Peyer's patch (tissue), 4 donors: ENCODE measurements at regions not wholly inside any gene's neighbourhood (a gene's known extent, or its start where the extent isn't known, plus 50 kb on each side); places are given as distances from the start of the nearest gene placed in this dataset.
A peak's percentile ranks its signal among the peaks of the same experiment; 100 is the strongest.

Experiments
- DNase-seq, 3 donors: peaks; one replicate each; pipeline ENCODE4 v3.0.0-alpha.2; 2017 to 2019
- H3K27ac ChIP-seq, 4 donors: fragments of 200-600 bp; sonication (generic); one replicate each; pipeline ENCODE4 v1.5.1; 2016 to 2019
- H3K27me3 ChIP-seq, 2 donors: fragments of 200-600 bp; sonication (generic); one replicate each; pipeline ENCODE4 v1.5.1; 2019
- H3K36me3 ChIP-seq, 3 donors: fragments of 200-600 bp; sonication (generic); one replicate each; pipeline ENCODE4 v1.5.1; 2016 to 2019
- H3K4me1 ChIP-seq, 4 donors: fragments of 200-600 bp; sonication (generic); one replicate each; pipeline ENCODE4 v1.5.1; 2016 to 2019
- H3K4me3 ChIP-seq, 4 donors: fragments of 200-600 bp; sonication (generic); 1 replicate in 3 of 4; 2 replicates in 1 of 4; pipeline ENCODE4 v1.5.1; 2016 to 2019; ENCODE audit warnings: mild to moderate bottlenecking in 1 of 4
- H3K9me3 ChIP-seq, 4 donors: fragments of 200-600 bp; sonication (generic); one replicate each; pipeline ENCODE4 v1.5.1; 2016 to 2019; ENCODE audit warnings: mild to moderate bottlenecking in 1 of 4
- CTCF ChIP-seq, 6 experiments: fragments of 450-650 bp in 4 of 6; fragments of 200-600 bp in 2 of 6; sonication (generic) in 1 of 6; IDR thresholded peaks; one replicate each; pipeline ENCODE4 v1.5.1; 2017 to 2019; ENCODE audit warnings: antibody characterized with exemption in 6 of 6, mild to moderate bottlenecking in 3 of 6, moderate library complexity in 1 of 6
- POLR2A ChIP-seq, 2 donors: fragments of 450-650 bp; IDR thresholded peaks; one replicate each; pipeline ENCODE4 v1.5.1; 2017; ENCODE audit warnings: antibody characterized with exemption in 2 of 2, mild to moderate bottlenecking in 2 of 2, moderate library complexity in 2 of 2

GRCh38 chr10:109426987-109427386 lies 496.3 kb downstream of the XPNPEP1 start:
- DNase-seq: no peak
- Histone ChIP-seq H3K27ac (no peak overlapping the region), H3K27me3 (no peaks in the 10 kb centered on the region), H3K9me3 (no peaks in the 10 kb centered on the region), H3K36me3 (no peaks in the 10 kb centered on the region), H3K4me3 (no peak overlapping the region), H3K4me1 (no peaks in the 10 kb centered on the region)
- no peak for TF ChIP-seq CTCF (IDR thresholded peaks at IDR 0.05)
- no peak for TF ChIP-seq POLR2A (IDR thresholded peaks at IDR 0.05)

- Histone ChIP-seq H3K36me3 (no peaks in the 10 kb centered on the region), H3K9me3 (no peaks in the 10 kb centered on the region), H3K27me3 (no peaks in the 10 kb centered on the region), H3K4me1 (no peaks in the 10 kb centered on the region), H3K4me3 (no peak overlapping the region), H3K27ac (no peak overlapping the region)
- DNase-seq: no peak
- no peak for TF ChIP-seq CTCF (IDR thresholded peaks at IDR 0.05)
- TF ChIP-seq POLR2A (IDR thresholded peaks at IDR 0.05): no peak
Measured at GRCh38 chr10:109418795-109419194, 504.5 kb downstream of the XPNPEP1 start.

GRCh38 chr10:109417803-109418202 lies 505.5 kb downstream of the XPNPEP1 start:
- H3K4me3 ChIP-seq: no peak overlapping the region
- H3K9me3 ChIP-seq: no peaks in the 10 kb centered on the region
- H3K36me3 ChIP-seq: no peaks in the 10 kb centered on the region
- TF ChIP-seq CTCF (IDR thresholded peaks at IDR 0.05) (no peak), POLR2A (IDR thresholded peaks at IDR 0.05) (no peak)
- no peak for DNase-seq
- no peaks in the 10 kb centered on the region for H3K4me1 ChIP-seq
- H3K27me3 ChIP-seq: no peaks in the 10 kb centered on the region
- H3K27ac ChIP-seq: no peak overlapping the region

- Histone ChIP-seq H3K4me3 (no peak overlapping the region), H3K27me3 (no peaks in the 10 kb centered on the region), H3K36me3 (no peaks in the 10 kb centered on the region), H3K27ac (no peak overlapping the region), H3K9me3 (no peaks in the 10 kb centered on the region), H3K4me1 (no peaks in the 10 kb centered on the region)
- DNase-seq: no peak
- TF ChIP-seq CTCF (IDR thresholded peaks at IDR 0.05) (no peak), POLR2A (IDR thresholded peaks at IDR 0.05) (no peak)
Measured at GRCh38 chr10:109412353-109412752, 511.0 kb downstream of the XPNPEP1 start.

- H3K4me1 ChIP-seq: no peaks in the 10 kb centered on the region
- TF ChIP-seq CTCF (IDR thresholded peaks at IDR 0.05): peak in 1 of 6 experiments; percentile 5
- TF ChIP-seq POLR2A (IDR thresholded peaks at IDR 0.05): no peak
- no peak overlapping the region for H3K4me3 ChIP-seq
- H3K36me3 ChIP-seq: no peaks in the 10 kb centered on the region
- no peak overlapping the region for H3K27ac ChIP-seq
- no peak for DNase-seq
- H3K9me3 ChIP-seq: no peaks in the 10 kb centered on the region
- H3K27me3 ChIP-seq: no peaks in the 10 kb centered on the region
Measured at GRCh38 chr10:109411917-109412316, 511.4 kb downstream of the XPNPEP1 start.

- Histone ChIP-seq H3K4me1 (no peaks in the 10 kb centered on the region), H3K27ac (no peak overlapping the region), H3K9me3 (no peaks in the 10 kb centered on the region), H3K27me3 (no peaks in the 10 kb centered on the region), H3K36me3 (no peaks in the 10 kb centered on the region), H3K4me3 (no peak overlapping the region)
- DNase-seq: no peak
- TF ChIP-seq CTCF (IDR thresholded peaks at IDR 0.05) (no peak), POLR2A (IDR thresholded peaks at IDR 0.05) (no peak)
Measured at GRCh38 chr10:109405338-109405737, 518.0 kb downstream of the XPNPEP1 start.
